WTC11 (cell line): ENCODE measurements at regions not wholly inside any gene's neighbourhood (a gene's known extent, or its start where the extent isn't known, plus 50 kb on each side); places are given as distances from the start of the nearest gene placed in this dataset.

Source experiments
- ATAC-seq: fragments of 200-7000 bp; cut with Tn5 transposase; 2 replicates; pipeline ENCODE4 v1.10.0; 2021; ENCODE audit warnings: mild to moderate bottlenecking, moderate library complexity
- CTCF ChIA-PET: fragments of 300-600 bp; sonication (Branson Sonifier 250); formaldehyde crosslinking; loops from one replicate; lab custom pipeline; 2021; ENCODE audit warnings: antibody characterized with exemption; lab: Charles Lee
- POLR2A ChIA-PET: fragments of 350-600 bp; sonication (Branson Sonifier 250); formaldehyde crosslinking; loops from one replicate; lab custom pipeline; 2021; ENCODE audit warnings: antibody characterized with exemption; lab: Charles Lee
- DNase-seq: peaks from one replicate; pipeline ENCODE4 v3.0.0; 2021; ENCODE audit warnings: low spot score
- H3K27ac Mint-ChIP-seq: 2 replicates; pipeline ENCODE4 v1.8.0; 2021; ENCODE audit warnings: mixed read lengths
- H3K27me3 Mint-ChIP-seq: 2 replicates; pipeline ENCODE4 v1.8.0; 2021; ENCODE audit warnings: low read depth, mild to moderate bottlenecking, moderate library complexity, mixed read lengths
- H3K36me3 Mint-ChIP-seq: 2 replicates; pipeline ENCODE4 v1.8.0; 2021; ENCODE audit warnings: mixed read lengths
- H3K4me1 Mint-ChIP-seq: 2 replicates; pipeline ENCODE4 v1.8.0; 2022; ENCODE audit warnings: mixed read lengths
- H3K4me3 Mint-ChIP-seq: 2 replicates; pipeline ENCODE4 v1.8.0; 2021; ENCODE audit warnings: mild to moderate bottlenecking, moderate library complexity, mixed read lengths
- H3K9me3 Mint-ChIP-seq: 2 replicates; pipeline ENCODE4 v1.8.0; 2021; ENCODE audit warnings: mixed read lengths
- AFF4 ChIP-seq: sonication (generic); formaldehyde crosslinking; IDR thresholded peaks from 2 replicates; pipeline ENCODE4 v1.8.1; 2023; ENCODE audit warnings: mild to moderate bottlenecking, missing genetic modification reagents, borderline replicate concordance
- ATF6 ChIP-seq: sonication (generic); formaldehyde crosslinking; IDR thresholded peaks from 2 replicates; pipeline ENCODE4 v1.8.1; 2023; ENCODE audit warnings: mild to moderate bottlenecking, missing genetic modification reagents
- NFATC4 ChIP-seq: fragments of 250-450 bp; sonication (Bioruptor Pico); IDR thresholded peaks from 2 replicates; pipeline ENCODE4 v1.9.0; 2021; ENCODE audit warnings: mild to moderate bottlenecking
- NFE2L1 ChIP-seq: sonication (generic); formaldehyde crosslinking; IDR thresholded peaks from 2 replicates; pipeline ENCODE4 v1.8.1; 2023; ENCODE audit warnings: missing genetic modification reagents
- NFYB ChIP-seq: sonication (generic); formaldehyde crosslinking; conservative IDR thresholded peaks from 2 replicates; pipeline ENCODE4 v1.8.0; 2022; ENCODE audit warnings: low read depth, missing genetic modification reagents
- NR1H2 ChIP-seq: sonication (generic); formaldehyde crosslinking; IDR thresholded peaks from 2 replicates; pipeline ENCODE4 v1.9.0; 2021; ENCODE audit warnings: mild to moderate bottlenecking, moderate library complexity, missing genetic modification reagents
- RELA ChIP-seq: sonication (generic); formaldehyde crosslinking; IDR thresholded peaks from 2 replicates; pipeline ENCODE4 v1.8.1; 2022; ENCODE audit warnings: missing genetic modification reagents, mild to moderate bottlenecking, borderline replicate concordance
- TEAD1 ChIP-seq: sonication (generic); formaldehyde crosslinking; IDR thresholded peaks from 2 replicates; pipeline ENCODE4 v1.8.0; 2022; ENCODE audit warnings: mild to moderate bottlenecking, missing genetic modification reagents
- TEAD4 ChIP-seq: sonication (generic); formaldehyde crosslinking; IDR thresholded peaks from 2 replicates; pipeline ENCODE4 v1.8.0; 2022; ENCODE audit warnings: mild to moderate bottlenecking, missing genetic modification reagents
- TP53 ChIP-seq: sonication (generic); formaldehyde crosslinking; IDR thresholded peaks from 2 replicates; pipeline ENCODE4 v1.8.1; 2023; ENCODE audit warnings: mild to moderate bottlenecking, missing genetic modification reagents
- ZNF425 ChIP-seq: fragments of 250-450 bp; sonication (Bioruptor Pico); conservative IDR thresholded peaks from 2 replicates; pipeline ENCODE4 v1.9.0; 2021; ENCODE audit warnings: mild to moderate bottlenecking
- ZNF512 ChIP-seq: sonication (generic); formaldehyde crosslinking; IDR thresholded peaks from 2 replicates; pipeline ENCODE4 v1.8.1; 2022; ENCODE audit warnings: missing genetic modification reagents, borderline replicate concordance
- TF ChIP-seq, protein P1 (sequence below): sonication (generic); formaldehyde crosslinking; IDR thresholded peaks from 2 replicates; pipeline ENCODE4 v1.8.1; 2022; ENCODE audit warnings: low read depth, missing genetic modification reagents, borderline replicate concordance
- TF ChIP-seq, protein P2 (sequence below): sonication (generic); formaldehyde crosslinking; IDR thresholded peaks from 2 replicates; pipeline ENCODE4 v1.8.1; 2022; ENCODE audit warnings: mild to moderate bottlenecking, moderate library complexity, missing genetic modification reagents
- TF ChIP-seq, protein P3 (sequence below): sonication (generic); formaldehyde crosslinking; IDR thresholded peaks from 2 replicates; pipeline ENCODE4 v1.8.0; 2023; ENCODE audit warnings: missing genetic modification reagents, mild to moderate bottlenecking, borderline replicate concordance
- TF ChIP-seq, protein P4 (sequence below): sonication (generic); formaldehyde crosslinking; conservative IDR thresholded peaks from 2 replicates; pipeline ENCODE4 v1.8.1; 2022; ENCODE audit warnings: mild to moderate bottlenecking, missing genetic modification reagents
- TF ChIP-seq, protein P5 (sequence below): sonication (generic); formaldehyde crosslinking; IDR thresholded peaks from 2 replicates; pipeline ENCODE4 v1.8.0; 2022; ENCODE audit warnings: mild to moderate bottlenecking, missing genetic modification reagents

GRCh38 chr21:16519644-16520043 lies 789.9 kb downstream of the USP25 start:
- Mint-ChIP-seq H3K27me3 (no peaks in the 10 kb centered on the region), H3K4me3 (no peak overlapping the region), H3K4me1 (no peaks in the 10 kb centered on the region), H3K27ac (no peak overlapping the region), H3K36me3 (peaks cover 5% of the 10 kb centered on the region; the same call in 1 of the 2 replicates), H3K9me3 (peaks cover 14% of the 10 kb centered on the region)
- ATAC-seq (no peak), DNase-seq (no peak)
- ChIA-PET CTCF (no interaction called here), POLR2A (no interaction called here)
- no peak for TF ChIP-seq NFATC4 (CRISPR knock-in tag)
- TF ChIP-seq, protein P1, sequence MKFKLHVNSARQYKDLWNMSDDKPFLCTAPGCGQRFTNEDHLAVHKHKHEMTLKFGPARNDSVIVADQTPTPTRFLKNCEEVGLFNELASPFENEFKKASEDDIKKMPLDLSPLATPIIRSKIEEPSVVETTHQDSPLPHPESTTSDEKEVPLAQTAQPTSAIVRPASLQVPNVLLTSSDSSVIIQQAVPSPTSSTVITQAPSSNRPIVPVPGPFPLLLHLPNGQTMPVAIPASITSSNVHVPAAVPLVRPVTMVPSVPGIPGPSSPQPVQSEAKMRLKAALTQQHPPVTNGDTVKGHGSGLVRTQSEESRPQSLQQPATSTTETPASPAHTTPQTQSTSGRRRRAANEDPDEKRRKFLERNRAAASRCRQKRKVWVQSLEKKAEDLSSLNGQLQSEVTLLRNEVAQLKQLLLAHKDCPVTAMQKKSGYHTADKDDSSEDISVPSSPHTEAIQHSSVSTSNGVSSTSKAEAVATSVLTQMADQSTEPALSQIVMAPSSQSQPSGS (CRISPR knock-in tag): no peak
- TF ChIP-seq NR1H2: no peak
- TF ChIP-seq, protein P2, sequence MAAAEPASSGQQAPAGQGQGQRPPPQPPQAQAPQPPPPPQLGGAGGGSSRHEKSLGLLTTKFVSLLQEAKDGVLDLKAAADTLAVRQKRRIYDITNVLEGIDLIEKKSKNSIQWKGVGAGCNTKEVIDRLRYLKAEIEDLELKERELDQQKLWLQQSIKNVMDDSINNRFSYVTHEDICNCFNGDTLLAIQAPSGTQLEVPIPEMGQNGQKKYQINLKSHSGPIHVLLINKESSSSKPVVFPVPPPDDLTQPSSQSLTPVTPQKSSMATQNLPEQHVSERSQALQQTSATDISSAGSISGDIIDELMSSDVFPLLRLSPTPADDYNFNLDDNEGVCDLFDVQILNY (CRISPR knock-in tag): no peak
- no peak for TF ChIP-seq AFF4 (CRISPR knock-in tag)
- no peak for TF ChIP-seq TEAD1 (CRISPR knock-in tag)
- no peak for TF ChIP-seq TP53 (CRISPR knock-in tag)
- no peak for TF ChIP-seq ATF6 (CRISPR knock-in tag)
- no peak for TF ChIP-seq TEAD4 (CRISPR knock-in tag)
- TF ChIP-seq NFYB (CRISPR knock-in tag): no peak
- TF ChIP-seq, protein P3, sequence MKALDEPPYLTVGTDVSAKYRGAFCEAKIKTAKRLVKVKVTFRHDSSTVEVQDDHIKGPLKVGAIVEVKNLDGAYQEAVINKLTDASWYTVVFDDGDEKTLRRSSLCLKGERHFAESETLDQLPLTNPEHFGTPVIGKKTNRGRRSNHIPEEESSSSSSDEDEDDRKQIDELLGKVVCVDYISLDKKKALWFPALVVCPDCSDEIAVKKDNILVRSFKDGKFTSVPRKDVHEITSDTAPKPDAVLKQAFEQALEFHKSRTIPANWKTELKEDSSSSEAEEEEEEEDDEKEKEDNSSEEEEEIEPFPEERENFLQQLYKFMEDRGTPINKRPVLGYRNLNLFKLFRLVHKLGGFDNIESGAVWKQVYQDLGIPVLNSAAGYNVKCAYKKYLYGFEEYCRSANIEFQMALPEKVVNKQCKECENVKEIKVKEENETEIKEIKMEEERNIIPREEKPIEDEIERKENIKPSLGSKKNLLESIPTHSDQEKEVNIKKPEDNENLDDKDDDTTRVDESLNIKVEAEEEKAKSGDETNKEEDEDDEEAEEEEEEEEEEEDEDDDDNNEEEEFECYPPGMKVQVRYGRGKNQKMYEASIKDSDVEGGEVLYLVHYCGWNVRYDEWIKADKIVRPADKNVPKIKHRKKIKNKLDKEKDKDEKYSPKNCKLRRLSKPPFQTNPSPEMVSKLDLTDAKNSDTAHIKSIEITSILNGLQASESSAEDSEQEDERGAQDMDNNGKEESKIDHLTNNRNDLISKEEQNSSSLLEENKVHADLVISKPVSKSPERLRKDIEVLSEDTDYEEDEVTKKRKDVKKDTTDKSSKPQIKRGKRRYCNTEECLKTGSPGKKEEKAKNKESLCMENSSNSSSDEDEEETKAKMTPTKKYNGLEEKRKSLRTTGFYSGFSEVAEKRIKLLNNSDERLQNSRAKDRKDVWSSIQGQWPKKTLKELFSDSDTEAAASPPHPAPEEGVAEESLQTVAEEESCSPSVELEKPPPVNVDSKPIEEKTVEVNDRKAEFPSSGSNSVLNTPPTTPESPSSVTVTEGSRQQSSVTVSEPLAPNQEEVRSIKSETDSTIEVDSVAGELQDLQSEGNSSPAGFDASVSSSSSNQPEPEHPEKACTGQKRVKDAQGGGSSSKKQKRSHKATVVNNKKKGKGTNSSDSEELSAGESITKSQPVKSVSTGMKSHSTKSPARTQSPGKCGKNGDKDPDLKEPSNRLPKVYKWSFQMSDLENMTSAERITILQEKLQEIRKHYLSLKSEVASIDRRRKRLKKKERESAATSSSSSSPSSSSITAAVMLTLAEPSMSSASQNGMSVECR: no peak
- TF ChIP-seq NFE2L1 (CRISPR knock-in tag): no peak
- no peak for TF ChIP-seq ZNF425 (CRISPR knock-in tag)
- no peak for TF ChIP-seq ZNF512 (CRISPR knock-in tag)
- TF ChIP-seq RELA (CRISPR knock-in tag): no peak
- TF ChIP-seq, protein P4, sequence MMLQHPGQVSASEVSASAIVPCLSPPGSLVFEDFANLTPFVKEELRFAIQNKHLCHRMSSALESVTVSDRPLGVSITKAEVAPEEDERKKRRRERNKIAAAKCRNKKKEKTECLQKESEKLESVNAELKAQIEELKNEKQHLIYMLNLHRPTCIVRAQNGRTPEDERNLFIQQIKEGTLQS: no peak
- TF ChIP-seq, protein P5, sequence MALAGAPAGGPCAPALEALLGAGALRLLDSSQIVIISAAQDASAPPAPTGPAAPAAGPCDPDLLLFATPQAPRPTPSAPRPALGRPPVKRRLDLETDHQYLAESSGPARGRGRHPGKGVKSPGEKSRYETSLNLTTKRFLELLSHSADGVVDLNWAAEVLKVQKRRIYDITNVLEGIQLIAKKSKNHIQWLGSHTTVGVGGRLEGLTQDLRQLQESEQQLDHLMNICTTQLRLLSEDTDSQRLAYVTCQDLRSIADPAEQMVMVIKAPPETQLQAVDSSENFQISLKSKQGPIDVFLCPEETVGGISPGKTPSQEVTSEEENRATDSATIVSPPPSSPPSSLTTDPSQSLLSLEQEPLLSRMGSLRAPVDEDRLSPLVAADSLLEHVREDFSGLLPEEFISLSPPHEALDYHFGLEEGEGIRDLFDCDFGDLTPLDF: no peak
